HCT116 (cell line): ENCODE measurements at regions not wholly inside any gene's neighbourhood (a gene's known extent, or its start where the extent isn't known, plus 50 kb on each side); places are given as distances from the start of the nearest gene placed in this dataset.

Experiments
- ATAC-seq: fragments of 200-7000 bp; cut with Tn5 transposase; 2 replicates; pipeline ENCODE4 v1.9.1; 2020; ENCODE audit warnings: mild to moderate bottlenecking, moderate library complexity
- BruUV-seq: library from RNA; stranded (reverse); fragments of 400-500 nt; replicated peaks from 2 replicates; lab custom pipeline; 2021; lab: Mats Ljungman, UMichigan
- CTCF ChIA-PET: fragments of 300-600 bp; sonication (Branson Sonifier 250); formaldehyde crosslinking; loops from one replicate; lab custom pipeline; 2021; ENCODE audit warnings: antibody characterized with exemption; lab: Charles Lee
- POLR2A ChIA-PET: fragments of 300-600, 350-600 bp; sonication (Branson Sonifier 250); formaldehyde crosslinking; loops from one replicate; lab custom pipeline; 2021; ENCODE audit warnings: antibody characterized with exemption; lab: Charles Lee
- RAD21 ChIA-PET, 2 experiments: fragments of 300-600 bp; sonication (Branson Sonifier 250); formaldehyde crosslinking; loops; one replicate each; lab custom pipeline; 2023; ENCODE audit warnings: low total read pairs in 2 of 2; ENCODE audit not compliant: uncharacterized antibody in 2 of 2, unreplicated experiment in 2 of 2, low non-redundant PET in 1 of 2; lab: Charles Lee
- DNase-seq: peaks from one replicate; pipeline ENCODE4 v3.0.0-alpha.2; 2010; ENCODE audit warnings: low read depth, low spot score
- H2AFZ ChIP-seq: fragments of 200-600 bp; shearing (Covaris generic), sonication (generic); 2 replicates; pipeline ENCODE4 v1.6.1; 2017; ENCODE audit warnings: low read depth, mixed run types, mixed read lengths, antibody characterized with exemption, low read length; ENCODE audit not compliant: poor library complexity, severe bottlenecking
- H3K27ac ChIP-seq: 2 replicates; pipeline ENCODE4 v1.5.1; 2012; ENCODE audit warnings: low read depth, low read length
- H3K27me3 ChIP-seq: fragments of 200-600 bp; sonication (generic); 2 replicates; pipeline ENCODE4 v1.6.1; 2016; ENCODE audit warnings: mixed run types, low read length, mixed read lengths; ENCODE audit not compliant: insufficient read depth
- H3K36me3 ChIP-seq, 2 experiments: fragments of 200-500 bp in 1 of 2; fragments of 200-600 bp in 1 of 2; sonication (Bioruptor generic) in 1 of 2; sonication (generic) in 1 of 2; 2 replicates each; pipeline versions ENCODE4 v1.5.1 to v1.6.1; 2014 to 2016; ENCODE audit warnings: low read length in 2 of 2, inconsistent platforms in 1 of 2, mixed read lengths in 1 of 2, mixed run types in 1 of 2; ENCODE audit not compliant: insufficient read depth in 2 of 2, control insufficient read depth in 1 of 2
- H3K4me1 ChIP-seq, 2 experiments: fragments of 200-600 bp in 1 of 2; sonication (generic) in 1 of 2; 2 replicates each; pipeline versions ENCODE4 v1.5.1 to v1.6.1; 2012 to 2017; ENCODE audit warnings: low read length in 2 of 2, inconsistent platforms in 1 of 2, mild to moderate bottlenecking in 1 of 2, mixed read lengths in 1 of 2, mixed run types in 1 of 2, moderate library complexity in 1 of 2; ENCODE audit not compliant: insufficient read depth in 2 of 2, control insufficient read depth in 1 of 2
- H3K4me2 ChIP-seq: fragments of 200-600 bp; sonication (generic); 2 replicates; pipeline ENCODE4 v1.6.1; 2017; ENCODE audit warnings: mixed run types, low read length, mixed read lengths
- H3K4me3 ChIP-seq, 2 experiments: fragments of 200-600 bp in 1 of 2; sonication (generic) in 1 of 2; replicated peaks in 1 of 2; 2 replicates each; pipeline ENCODE4 v1.5.1; 2011 to 2016; ENCODE audit warnings: low read length in 2 of 2, control low read depth in 1 of 2, low read depth in 1 of 2, mild to moderate bottlenecking in 1 of 2, mixed read lengths in 1 of 2, mixed run types in 1 of 2
- H3K79me2 ChIP-seq: fragments of 200-600 bp; sonication (generic); 2 replicates; pipeline ENCODE4 v1.6.1; 2017; ENCODE audit warnings: mild to moderate bottlenecking, mixed run types, low read length, moderate library complexity, mixed read lengths; ENCODE audit not compliant: insufficient read depth
- H3K9ac ChIP-seq: fragments of 200-600 bp; sonication (generic); 2 replicates; pipeline ENCODE4 v1.6.1; 2016; ENCODE audit warnings: low read length, mixed read lengths
- H3K9me2 ChIP-seq: fragments of 200-600 bp; sonication (generic), shearing (Covaris generic); 2 replicates; pipeline ENCODE4 v1.6.1; 2017; ENCODE audit warnings: mixed run types, mild to moderate bottlenecking, moderate library complexity; ENCODE audit not compliant: insufficient read depth
- H3K9me3 ChIP-seq, 2 experiments: fragments of 200-500 bp in 1 of 2; fragments of 200-600 bp in 1 of 2; sonication (Bioruptor generic) in 1 of 2; sonication (generic) in 1 of 2; 2 replicates each; pipeline ENCODE4 v1.6.1; 2014 to 2017; ENCODE audit warnings: low read length in 2 of 2, mixed read lengths in 2 of 2, inconsistent platforms in 1 of 2, low read depth in 1 of 2, mild to moderate bottlenecking in 1 of 2, mixed run types in 1 of 2, moderate library complexity in 1 of 2; ENCODE audit not compliant: control insufficient read depth in 1 of 2, insufficient read depth in 1 of 2
- H4K20me1 ChIP-seq: fragments of 200-600 bp; sonication (generic), shearing (Covaris generic); 2 replicates; pipeline ENCODE4 v1.6.1; 2017; ENCODE audit warnings: mixed run types, mild to moderate bottlenecking, moderate library complexity; ENCODE audit not compliant: insufficient read depth
- ATF3 ChIP-seq: IDR thresholded peaks from 2 replicates; pipeline ENCODE4 v1.6.1; 2012
- CBX3 ChIP-seq: IDR thresholded peaks from 2 replicates; pipeline ENCODE4 v1.6.1; 2012; ENCODE audit warnings: low read depth
- EGR1 ChIP-seq: IDR thresholded peaks from 2 replicates; pipeline ENCODE4 v1.6.1; 2012; ENCODE audit warnings: low read depth
- ELF1 ChIP-seq: IDR thresholded peaks from 2 replicates; pipeline ENCODE4 v1.6.1; 2012; ENCODE audit warnings: low read depth, borderline replicate concordance
- EZH2 ChIP-seq: fragments of 200-600 bp; sonication (generic); IDR thresholded peaks from 2 replicates; pipeline ENCODE4 v1.6.1; 2017; ENCODE audit warnings: antibody characterized with exemption, mixed run types
- EZH2phosphoT487 ChIP-seq: fragments of 200-600 bp; IDR thresholded peaks from 2 replicates; pipeline ENCODE4 v1.6.1; 2018; ENCODE audit warnings: antibody characterized with exemption, borderline replicate concordance
- FOSL1 ChIP-seq: IDR thresholded peaks from 2 replicates; pipeline ENCODE4 v1.6.1; 2012; ENCODE audit warnings: low read depth
- JUND ChIP-seq: IDR thresholded peaks from 2 replicates; pipeline ENCODE4 v1.6.1; 2012
- MAX ChIP-seq: IDR thresholded peaks from 2 replicates; pipeline ENCODE4 v1.6.1; 2012
- POLR2A ChIP-seq: IDR thresholded peaks from 2 replicates; pipeline ENCODE4 v1.7.0; 2011; ENCODE audit warnings: borderline replicate concordance; ENCODE audit not compliant: insufficient read depth, insufficient read length; ENCODE audit errors: extremely low read depth
- POLR2AphosphoS5 ChIP-seq: IDR thresholded peaks from 2 replicates; pipeline ENCODE4 v1.6.1; 2011; ENCODE audit warnings: mild to moderate bottlenecking, low read depth, low read length, moderate library complexity
- SP1 ChIP-seq: IDR thresholded peaks from 2 replicates; pipeline ENCODE4 v1.6.1; 2012; ENCODE audit warnings: low read depth
- SRF ChIP-seq: IDR thresholded peaks from 2 replicates; pipeline ENCODE4 v1.6.1; 2012; ENCODE audit warnings: low read depth
- TCF7L2 ChIP-seq: IDR thresholded peaks from 2 replicates; pipeline ENCODE4 v1.7.0; 2011; ENCODE audit warnings: borderline replicate concordance, inconsistent platforms; ENCODE audit not compliant: insufficient read depth, insufficient read length; ENCODE audit errors: extremely low read depth
- YY1 ChIP-seq: IDR thresholded peaks from 2 replicates; pipeline ENCODE4 v1.6.1; 2011; ENCODE audit warnings: low read length, low read depth, moderate library complexity, mild to moderate bottlenecking; ENCODE audit not compliant: insufficient replicate concordance; ENCODE audit errors: extremely low read depth
- ZBTB33 ChIP-seq: IDR thresholded peaks from 2 replicates; pipeline ENCODE4 v1.6.1; 2011; ENCODE audit warnings: mild to moderate bottlenecking, low read length, moderate library complexity; ENCODE audit not compliant: insufficient replicate concordance; ENCODE audit errors: extremely low read depth
- ZNF274 ChIP-seq: fragments of 200-500 bp; sonication (Bioruptor generic); IDR thresholded peaks from 2 replicates; pipeline ENCODE4 v1.6.1; 2014; ENCODE audit warnings: mild to moderate bottlenecking, low read depth, low read length, inconsistent platforms
- intact Hi-C: fragments of 100-400 bp; cut with micrococcal nuclease; formaldehyde crosslinking; loops from 2 replicates; pipeline ENCODE4 v1.10.0; 2022

GRCh38 chr3:175985781-175986180 lies 1126.6 kb downstream of the NAALADL2 start:
- Histone ChIP-seq H3K36me3 (no peaks in the 10 kb centered on the region), H3K9ac (no peak overlapping the region), H3K9me3 (no peaks in the 10 kb centered on the region), H3K27ac (no peak overlapping the region), H2AFZ (no peak overlapping the region), H4K20me1 (no peaks in the 10 kb centered on the region), H3K9me2 (no peaks in the 10 kb centered on the region; the same call in 1 of the 2 replicates), H3K4me2 (no peak overlapping the region), H3K4me1 (no peaks in the 10 kb centered on the region), H3K4me3 (no peak overlapping the region), H3K79me2 (no peaks in the 10 kb centered on the region), H3K27me3 (no peaks in the 10 kb centered on the region)
- TF ChIP-seq SRF (no peak), ATF3 (no peak), EZH2 (no peak), SP1 (no peak), EGR1 (no peak), ZBTB33 (no peak), POLR2AphosphoS5 (no peak), TCF7L2 (no peak), JUND (no peak), POLR2A (no peak), FOSL1 (no peak), MAX (no peak), YY1 (no peak), EZH2phosphoT487 (no peak), ZNF274 (no peak), ELF1 (no peak), CBX3 (no peak)
- DNase-seq: no peak
- ChIA-PET CTCF (no interaction called here), POLR2A (no interaction called here), RAD21 (no interaction called here)
- no TSS peak for BruUV-seq
- intact Hi-C loops: no loop called here
- ATAC-seq: no peak
